ENCODE measurements at regions not wholly inside any gene's neighbourhood (a gene's known extent, or its start where the extent isn't known, plus 50 kb on each side); places are given as distances from the start of the nearest gene placed in this dataset.

DNA sequence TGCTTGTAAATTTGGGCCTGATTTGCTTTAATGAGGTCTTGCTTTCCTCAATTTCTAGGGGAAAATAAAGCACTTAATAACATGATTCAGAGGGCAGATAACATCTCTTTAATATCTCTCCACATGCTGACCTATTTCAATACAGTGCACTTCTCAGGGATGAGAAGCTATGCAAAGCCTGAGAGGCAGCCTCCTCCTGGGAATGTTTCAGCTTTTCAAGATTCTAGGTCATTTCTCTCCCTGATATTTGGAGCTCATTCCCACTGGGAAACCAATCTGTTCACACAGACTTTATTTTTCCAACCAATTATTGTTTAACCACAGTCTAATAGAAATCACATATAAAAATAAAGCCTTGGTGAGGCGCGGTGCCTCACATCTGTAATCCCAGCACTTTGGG, 67.0 kb upstream of the LSAMP start (continued):
- TF ChIP-seq, protein P1, sequence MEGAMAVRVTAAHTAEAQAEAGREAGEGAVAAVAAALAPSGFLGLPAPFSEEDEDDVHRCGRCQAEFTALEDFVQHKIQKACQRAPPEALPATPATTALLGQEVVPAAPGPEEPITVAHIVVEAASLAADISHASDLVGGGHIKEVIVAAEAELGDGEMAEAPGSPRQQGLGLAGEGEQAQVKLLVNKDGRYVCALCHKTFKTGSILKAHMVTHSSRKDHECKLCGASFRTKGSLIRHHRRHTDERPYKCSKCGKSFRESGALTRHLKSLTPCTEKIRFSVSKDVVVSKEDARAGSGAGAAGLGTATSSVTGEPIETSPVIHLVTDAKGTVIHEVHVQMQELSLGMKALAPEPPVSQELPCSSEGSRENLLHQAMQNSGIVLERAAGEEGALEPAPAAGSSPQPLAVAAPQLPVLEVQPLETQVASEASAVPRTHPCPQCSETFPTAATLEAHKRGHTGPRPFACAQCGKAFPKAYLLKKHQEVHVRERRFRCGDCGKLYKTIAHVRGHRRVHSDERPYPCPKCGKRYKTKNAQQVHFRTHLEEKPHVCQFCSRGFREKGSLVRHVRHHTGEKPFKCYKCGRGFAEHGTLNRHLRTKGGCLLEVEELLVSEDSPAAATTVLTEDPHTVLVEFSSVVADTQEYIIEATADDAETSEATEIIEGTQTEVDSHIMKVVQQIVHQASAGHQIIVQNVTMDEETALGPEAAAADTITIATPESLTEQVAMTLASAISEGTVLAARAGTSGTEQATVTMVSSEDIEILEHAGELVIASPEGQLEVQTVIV (IDR thresholded peaks at IDR 0.05; ENCODE audit: borderline replicate concordance, partially characterized antibody): no peak
- no peak for TF ChIP-seq FOXM1 (IDR thresholded peaks at IDR 0.05; ENCODE audit: low read depth, low read length)
- TF ChIP-seq, protein P2, sequence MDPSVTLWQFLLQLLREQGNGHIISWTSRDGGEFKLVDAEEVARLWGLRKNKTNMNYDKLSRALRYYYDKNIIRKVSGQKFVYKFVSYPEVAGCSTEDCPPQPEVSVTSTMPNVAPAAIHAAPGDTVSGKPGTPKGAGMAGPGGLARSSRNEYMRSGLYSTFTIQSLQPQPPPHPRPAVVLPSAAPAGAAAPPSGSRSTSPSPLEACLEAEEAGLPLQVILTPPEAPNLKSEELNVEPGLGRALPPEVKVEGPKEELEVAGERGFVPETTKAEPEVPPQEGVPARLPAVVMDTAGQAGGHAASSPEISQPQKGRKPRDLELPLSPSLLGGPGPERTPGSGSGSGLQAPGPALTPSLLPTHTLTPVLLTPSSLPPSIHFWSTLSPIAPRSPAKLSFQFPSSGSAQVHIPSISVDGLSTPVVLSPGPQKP (IDR thresholded peaks at IDR 0.05; ENCODE audit: low read depth, low read length): no peak
- no peak for TF ChIP-seq SMAD5 (IDR thresholded peaks at IDR 0.05; ENCODE audit: low read depth)
- TF ChIP-seq HCFC1 (IDR thresholded peaks at IDR 0.05; ENCODE audit: low read length): no peak
- no peak for TF ChIP-seq TCF12 (IDR thresholded peaks at IDR 0.05; ENCODE audit: low read depth, low read length)
- TF ChIP-seq, protein P3, sequence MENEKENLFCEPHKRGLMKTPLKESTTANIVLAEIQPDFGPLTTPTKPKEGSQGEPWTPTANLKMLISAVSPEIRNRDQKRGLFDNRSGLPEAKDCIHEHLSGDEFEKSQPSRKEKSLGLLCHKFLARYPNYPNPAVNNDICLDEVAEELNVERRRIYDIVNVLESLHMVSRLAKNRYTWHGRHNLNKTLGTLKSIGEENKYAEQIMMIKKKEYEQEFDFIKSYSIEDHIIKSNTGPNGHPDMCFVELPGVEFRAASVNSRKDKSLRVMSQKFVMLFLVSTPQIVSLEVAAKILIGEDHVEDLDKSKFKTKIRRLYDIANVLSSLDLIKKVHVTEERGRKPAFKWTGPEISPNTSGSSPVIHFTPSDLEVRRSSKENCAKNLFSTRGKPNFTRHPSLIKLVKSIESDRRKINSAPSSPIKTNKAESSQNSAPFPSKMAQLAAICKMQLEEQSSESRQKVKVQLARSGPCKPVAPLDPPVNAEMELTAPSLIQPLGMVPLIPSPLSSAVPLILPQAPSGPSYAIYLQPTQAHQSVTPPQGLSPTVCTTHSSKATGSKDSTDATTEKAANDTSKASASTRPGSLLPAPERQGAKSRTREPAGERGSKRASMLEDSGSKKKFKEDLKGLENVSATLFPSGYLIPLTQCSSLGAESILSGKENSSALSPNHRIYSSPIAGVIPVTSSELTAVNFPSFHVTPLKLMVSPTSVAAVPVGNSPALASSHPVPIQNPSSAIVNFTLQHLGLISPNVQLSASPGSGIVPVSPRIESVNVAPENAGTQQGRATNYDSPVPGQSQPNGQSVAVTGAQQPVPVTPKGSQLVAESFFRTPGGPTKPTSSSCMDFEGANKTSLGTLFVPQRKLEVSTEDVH (IDR thresholded peaks at IDR 0.05; ENCODE audit: low read depth, partially characterized antibody): no peak
- TF ChIP-seq, protein P4, sequence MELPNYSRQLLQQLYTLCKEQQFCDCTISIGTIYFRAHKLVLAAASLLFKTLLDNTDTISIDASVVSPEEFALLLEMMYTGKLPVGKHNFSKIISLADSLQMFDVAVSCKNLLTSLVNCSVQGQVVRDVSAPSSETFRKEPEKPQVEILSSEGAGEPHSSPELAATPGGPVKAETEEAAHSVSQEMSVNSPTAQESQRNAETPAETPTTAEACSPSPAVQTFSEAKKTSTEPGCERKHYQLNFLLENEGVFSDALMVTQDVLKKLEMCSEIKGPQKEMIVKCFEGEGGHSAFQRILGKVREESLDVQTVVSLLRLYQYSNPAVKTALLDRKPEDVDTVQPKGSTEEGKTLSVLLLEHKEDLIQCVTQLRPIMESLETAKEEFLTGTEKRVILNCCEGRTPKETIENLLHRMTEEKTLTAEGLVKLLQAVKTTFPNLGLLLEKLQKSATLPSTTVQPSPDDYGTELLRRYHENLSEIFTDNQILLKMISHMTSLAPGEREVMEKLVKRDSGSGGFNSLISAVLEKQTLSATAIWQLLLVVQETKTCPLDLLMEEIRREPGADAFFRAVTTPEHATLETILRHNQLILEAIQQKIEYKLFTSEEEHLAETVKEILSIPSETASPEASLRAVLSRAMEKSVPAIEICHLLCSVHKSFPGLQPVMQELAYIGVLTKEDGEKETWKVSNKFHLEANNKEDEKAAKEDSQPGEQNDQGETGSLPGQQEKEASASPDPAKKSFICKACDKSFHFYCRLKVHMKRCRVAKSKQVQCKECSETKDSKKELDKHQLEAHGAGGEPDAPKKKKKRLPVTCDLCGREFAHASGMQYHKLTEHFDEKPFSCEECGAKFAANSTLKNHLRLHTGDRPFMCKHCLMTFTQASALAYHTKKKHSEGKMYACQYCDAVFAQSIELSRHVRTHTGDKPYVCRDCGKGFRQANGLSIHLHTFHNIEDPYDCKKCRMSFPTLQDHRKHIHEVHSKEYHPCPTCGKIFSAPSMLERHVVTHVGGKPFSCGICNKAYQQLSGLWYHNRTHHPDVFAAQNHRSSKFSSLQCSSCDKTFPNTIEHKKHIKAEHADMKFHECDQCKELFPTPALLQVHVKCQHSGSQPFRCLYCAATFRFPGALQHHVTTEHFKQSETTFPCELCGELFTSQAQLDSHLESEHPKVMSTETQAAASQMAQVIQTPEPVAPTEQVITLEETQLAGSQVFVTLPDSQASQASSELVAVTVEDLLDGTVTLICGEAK (IDR thresholded peaks at IDR 0.05; ENCODE audit: borderline replicate concordance): no peak
- TF ChIP-seq, protein P5, sequence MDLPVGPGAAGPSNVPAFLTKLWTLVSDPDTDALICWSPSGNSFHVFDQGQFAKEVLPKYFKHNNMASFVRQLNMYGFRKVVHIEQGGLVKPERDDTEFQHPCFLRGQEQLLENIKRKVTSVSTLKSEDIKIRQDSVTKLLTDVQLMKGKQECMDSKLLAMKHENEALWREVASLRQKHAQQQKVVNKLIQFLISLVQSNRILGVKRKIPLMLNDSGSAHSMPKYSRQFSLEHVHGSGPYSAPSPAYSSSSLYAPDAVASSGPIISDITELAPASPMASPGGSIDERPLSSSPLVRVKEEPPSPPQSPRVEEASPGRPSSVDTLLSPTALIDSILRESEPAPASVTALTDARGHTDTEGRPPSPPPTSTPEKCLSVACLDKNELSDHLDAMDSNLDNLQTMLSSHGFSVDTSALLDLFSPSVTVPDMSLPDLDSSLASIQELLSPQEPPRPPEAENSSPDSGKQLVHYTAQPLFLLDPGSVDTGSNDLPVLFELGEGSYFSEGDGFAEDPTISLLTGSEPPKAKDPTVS (IDR thresholded peaks at IDR 0.05; ENCODE audit: low read depth, low read length): no peak
- TF ChIP-seq, protein P6, sequence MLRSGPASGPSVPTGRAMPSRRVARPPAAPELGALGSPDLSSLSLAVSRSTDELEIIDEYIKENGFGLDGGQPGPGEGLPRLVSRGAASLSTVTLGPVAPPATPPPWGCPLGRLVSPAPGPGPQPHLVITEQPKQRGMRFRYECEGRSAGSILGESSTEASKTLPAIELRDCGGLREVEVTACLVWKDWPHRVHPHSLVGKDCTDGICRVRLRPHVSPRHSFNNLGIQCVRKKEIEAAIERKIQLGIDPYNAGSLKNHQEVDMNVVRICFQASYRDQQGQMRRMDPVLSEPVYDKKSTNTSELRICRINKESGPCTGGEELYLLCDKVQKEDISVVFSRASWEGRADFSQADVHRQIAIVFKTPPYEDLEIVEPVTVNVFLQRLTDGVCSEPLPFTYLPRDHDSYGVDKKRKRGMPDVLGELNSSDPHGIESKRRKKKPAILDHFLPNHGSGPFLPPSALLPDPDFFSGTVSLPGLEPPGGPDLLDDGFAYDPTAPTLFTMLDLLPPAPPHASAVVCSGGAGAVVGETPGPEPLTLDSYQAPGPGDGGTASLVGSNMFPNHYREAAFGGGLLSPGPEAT (IDR thresholded peaks at IDR 0.05; ENCODE audit: low read depth): no peak
- TF ChIP-seq, protein P7, sequence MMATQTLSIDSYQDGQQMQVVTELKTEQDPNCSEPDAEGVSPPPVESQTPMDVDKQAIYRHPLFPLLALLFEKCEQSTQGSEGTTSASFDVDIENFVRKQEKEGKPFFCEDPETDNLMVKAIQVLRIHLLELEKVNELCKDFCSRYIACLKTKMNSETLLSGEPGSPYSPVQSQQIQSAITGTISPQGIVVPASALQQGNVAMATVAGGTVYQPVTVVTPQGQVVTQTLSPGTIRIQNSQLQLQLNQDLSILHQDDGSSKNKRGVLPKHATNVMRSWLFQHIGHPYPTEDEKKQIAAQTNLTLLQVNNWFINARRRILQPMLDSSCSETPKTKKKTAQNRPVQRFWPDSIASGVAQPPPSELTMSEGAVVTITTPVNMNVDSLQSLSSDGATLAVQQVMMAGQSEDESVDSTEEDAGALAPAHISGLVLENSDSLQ (IDR thresholded peaks at IDR 0.05): no peak

Measured in GM12878 (cell line).